ENCODE measurements at regions not wholly inside any gene's neighbourhood (a gene's known extent, or its start where the extent isn't known, plus 50 kb on each side); places are given as distances from the start of the nearest gene placed in this dataset.

- Histone ChIP-seq H3K27ac (ENCODE audit: low read depth in 2 of 2, low read length in 1 of 2) (no peak overlapping the region), H3K9me3 (ENCODE audit: control insufficient read depth in 2 of 2, insufficient read depth in 1 of 2, low read depth in 1 of 2, low read length in 1 of 2) (no peaks in the 10 kb centered on the region), H3K36me3 (ENCODE audit: control insufficient read depth in 2 of 2, insufficient read depth in 2 of 2, low read length in 1 of 2) (no peaks in the 10 kb centered on the region), H3K4me1 (ENCODE audit: control insufficient read depth in 2 of 2, insufficient read depth in 2 of 2, low read length in 1 of 2) (no peaks in the 10 kb centered on the region), H3K4me3 (ENCODE audit: low read depth in 1 of 2, low read length in 2 of 2) (no peak overlapping the region), H3K27me3 (ENCODE audit: control insufficient read depth in 1 of 2, insufficient read depth in 2 of 2, low read length in 2 of 2) (no peaks in the 10 kb centered on the region)
- WGBS, 2 donors: 52 to 59% methylated on average over 4 of the region's 4 CpGs
Measured at GRCh38 chr6:63371104-63371715, 51.4 kb upstream of the LGSN start.

GRCh38 chr6:63372951-63373533, 53.3 kb upstream of the LGSN start:
- Histone ChIP-seq H3K9me3 (ENCODE audit: control insufficient read depth in 2 of 2, insufficient read depth in 1 of 2, low read depth in 1 of 2, low read length in 1 of 2) (no peaks in the 10 kb centered on the region), H3K36me3 (ENCODE audit: control insufficient read depth in 2 of 2, insufficient read depth in 2 of 2, low read length in 1 of 2) (no peaks in the 10 kb centered on the region), H3K4me3 (ENCODE audit: low read depth in 1 of 2, low read length in 2 of 2) (no peak overlapping the region), H3K4me1 (ENCODE audit: control insufficient read depth in 2 of 2, insufficient read depth in 2 of 2, low read length in 1 of 2) (no peaks in the 10 kb centered on the region), H3K27me3 (ENCODE audit: control insufficient read depth in 1 of 2, insufficient read depth in 2 of 2, low read length in 2 of 2) (no peaks in the 10 kb centered on the region), H3K27ac (ENCODE audit: low read depth in 2 of 2, low read length in 1 of 2) (no peak overlapping the region)
- WGBS, 2 donors: 81 to 85% methylated on average over 3 of the region's 3 CpGs

- 65 to 67% methylated on average over 2 of the region's 2 CpGs for WGBS, 2 donors
- Histone ChIP-seq H3K4me3 (ENCODE audit: low read depth in 1 of 2, low read length in 2 of 2) (no peak overlapping the region), H3K27ac (ENCODE audit: low read depth in 2 of 2, low read length in 1 of 2) (no peak overlapping the region), H3K4me1 (ENCODE audit: control insufficient read depth in 2 of 2, insufficient read depth in 2 of 2, low read length in 1 of 2) (no peaks in the 10 kb centered on the region), H3K36me3 (ENCODE audit: control insufficient read depth in 2 of 2, insufficient read depth in 2 of 2, low read length in 1 of 2) (no peaks in the 10 kb centered on the region), H3K9me3 (ENCODE audit: control insufficient read depth in 2 of 2, insufficient read depth in 1 of 2, low read depth in 1 of 2, low read length in 1 of 2) (no peaks in the 10 kb centered on the region), H3K27me3 (ENCODE audit: control insufficient read depth in 1 of 2, insufficient read depth in 2 of 2, low read length in 2 of 2) (no peaks in the 10 kb centered on the region)
Measured at GRCh38 chr6:63389191-63389844, 69.5 kb upstream of the LGSN start.

GRCh38 chr6:63391203-63391970, 71.6 kb upstream of the LGSN start:
- no peak overlapping the region for H3K27ac ChIP-seq (ENCODE audit: low read depth in 2 of 2, low read length in 1 of 2)
- H3K36me3 ChIP-seq (ENCODE audit: control insufficient read depth in 2 of 2, insufficient read depth in 2 of 2, low read length in 1 of 2): no peaks in the 10 kb centered on the region
- 69 to 76% methylated on average over 3 of the region's 3 CpGs for WGBS, 2 donors

GRCh38 chr6:63392092-63392724, 72.4 kb upstream of the LGSN start:
- no peak overlapping the region for H3K27ac ChIP-seq (ENCODE audit: low read depth in 2 of 2, low read length in 1 of 2)
- no peak overlapping the region for H3K4me3 ChIP-seq (ENCODE audit: low read depth in 1 of 2, low read length in 2 of 2)
- H3K36me3 ChIP-seq (ENCODE audit: control insufficient read depth in 2 of 2, insufficient read depth in 2 of 2, low read length in 1 of 2): no peaks in the 10 kb centered on the region
- no peaks in the 10 kb centered on the region for H3K27me3 ChIP-seq (ENCODE audit: control insufficient read depth in 1 of 2, insufficient read depth in 2 of 2, low read length in 2 of 2)
- WGBS, 2 donors: 91 to 94% methylated on average over 6 of the region's 6 CpGs
- H3K9me3 ChIP-seq (ENCODE audit: control insufficient read depth in 2 of 2, insufficient read depth in 1 of 2, low read depth in 1 of 2, low read length in 1 of 2): no peaks in the 10 kb centered on the region
- no peaks in the 10 kb centered on the region for H3K4me1 ChIP-seq (ENCODE audit: control insufficient read depth in 2 of 2, insufficient read depth in 2 of 2, low read length in 1 of 2)

More at GRCh38 chr6:63391203-63391970, 71.6 kb upstream of the LGSN start:
- Histone ChIP-seq H3K27me3 (ENCODE audit: control insufficient read depth in 1 of 2, insufficient read depth in 2 of 2, low read length in 2 of 2) (no peaks in the 10 kb centered on the region), H3K4me3 (ENCODE audit: low read depth in 1 of 2, low read length in 2 of 2) (no peak overlapping the region), H3K9me3 (ENCODE audit: control insufficient read depth in 2 of 2, insufficient read depth in 1 of 2, low read depth in 1 of 2, low read length in 1 of 2) (no peaks in the 10 kb centered on the region), H3K4me1 (ENCODE audit: control insufficient read depth in 2 of 2, insufficient read depth in 2 of 2, low read length in 1 of 2) (no peaks in the 10 kb centered on the region)

GRCh38 chr6:63394656-63395308, 75.0 kb upstream of the LGSN start:
- WGBS, 2 donors: 80 to 82% methylated on average over 11 of the region's 11 CpGs
- no peak overlapping the region for H3K27ac ChIP-seq (ENCODE audit: low read depth in 2 of 2, low read length in 1 of 2)

GRCh38 chr6:63395381-63395780, 75.6 kb upstream of the LGSN start:
- Histone ChIP-seq H3K27ac (ENCODE audit: low read depth in 2 of 2, low read length in 1 of 2) (no peak overlapping the region), H3K27me3 (ENCODE audit: control insufficient read depth in 1 of 2, insufficient read depth in 2 of 2, low read length in 2 of 2) (no peaks in the 10 kb centered on the region), H3K36me3 (ENCODE audit: control insufficient read depth in 2 of 2, insufficient read depth in 2 of 2, low read length in 1 of 2) (no peaks in the 10 kb centered on the region), H3K9me3 (ENCODE audit: control insufficient read depth in 2 of 2, insufficient read depth in 1 of 2, low read depth in 1 of 2, low read length in 1 of 2) (no peaks in the 10 kb centered on the region), H3K4me3 (ENCODE audit: low read depth in 1 of 2, low read length in 2 of 2) (no peak overlapping the region), H3K4me1 (ENCODE audit: control insufficient read depth in 2 of 2, insufficient read depth in 2 of 2, low read length in 1 of 2) (no peaks in the 10 kb centered on the region)
- 80 to 88% methylated on average over 3 of the region's 3 CpGs for WGBS, 2 donors

More at GRCh38 chr6:63394656-63395308, 75.0 kb upstream of the LGSN start:
- Histone ChIP-seq H3K9me3 (ENCODE audit: control insufficient read depth in 2 of 2, insufficient read depth in 1 of 2, low read depth in 1 of 2, low read length in 1 of 2) (no peaks in the 10 kb centered on the region), H3K27me3 (ENCODE audit: control insufficient read depth in 1 of 2, insufficient read depth in 2 of 2, low read length in 2 of 2) (no peaks in the 10 kb centered on the region), H3K4me3 (ENCODE audit: low read depth in 1 of 2, low read length in 2 of 2) (no peak overlapping the region), H3K36me3 (ENCODE audit: control insufficient read depth in 2 of 2, insufficient read depth in 2 of 2, low read length in 1 of 2) (no peaks in the 10 kb centered on the region), H3K4me1 (ENCODE audit: control insufficient read depth in 2 of 2, insufficient read depth in 2 of 2, low read length in 1 of 2) (no peaks in the 10 kb centered on the region)

- Histone ChIP-seq H3K4me1 (ENCODE audit: control insufficient read depth in 2 of 2, insufficient read depth in 2 of 2, low read length in 1 of 2) (no peaks in the 10 kb centered on the region), H3K9me3 (ENCODE audit: control insufficient read depth in 2 of 2, insufficient read depth in 1 of 2, low read depth in 1 of 2, low read length in 1 of 2) (no peaks in the 10 kb centered on the region), H3K4me3 (ENCODE audit: low read depth in 1 of 2, low read length in 2 of 2) (no peak overlapping the region), H3K27ac (ENCODE audit: low read depth in 2 of 2, low read length in 1 of 2) (no peak overlapping the region), H3K27me3 (ENCODE audit: control insufficient read depth in 1 of 2, insufficient read depth in 2 of 2, low read length in 2 of 2) (no peaks in the 10 kb centered on the region), H3K36me3 (ENCODE audit: control insufficient read depth in 2 of 2, insufficient read depth in 2 of 2, low read length in 1 of 2) (no peaks in the 10 kb centered on the region)
- 30 to 48% methylated on average over 4 of the region's 4 CpGs for WGBS, 2 donors
Measured at GRCh38 chr6:63403725-63404124, 83.9 kb upstream of the LGSN start.
